ENCODE measurements at regions not wholly inside any gene's neighbourhood (a gene's known extent, or its start where the extent isn't known, plus 50 kb on each side); places are given as distances from the start of the nearest gene placed in this dataset.
A peak's percentile ranks its signal among the peaks of the same experiment; 100 is the strongest.
"Not testable (repeated sequence)": the region's sequence is repeated elsewhere in the genome, so short reads cannot be mapped to it uniquely, and the experiment has no call there.

GRCh38 chr21:35201799-35202198 is 152.7 kb upstream of the RUNX1 start:
- DNase-seq (ENCODE audit: low spot score), result no peak

DNA sequence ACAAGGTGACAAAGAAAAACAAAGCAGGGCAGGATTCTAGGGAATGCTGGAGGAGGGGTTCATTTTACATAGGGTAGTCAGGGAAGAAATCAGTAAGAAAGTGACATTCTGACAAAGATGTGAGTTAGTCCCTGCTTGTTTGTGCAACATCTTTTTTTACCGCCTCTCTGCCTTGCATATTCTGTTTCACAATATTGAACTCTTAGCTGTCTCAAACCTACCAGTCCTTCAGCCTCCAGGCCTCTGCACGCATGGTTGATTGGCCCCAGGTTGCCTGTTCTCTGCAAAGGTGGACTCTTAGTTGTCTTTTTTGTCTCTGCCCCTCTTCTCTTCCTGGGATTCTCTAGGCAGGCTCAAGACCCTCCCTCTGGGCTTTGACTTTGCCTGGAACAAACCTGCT is 152.2 kb upstream of the RUNX1 start:
- no peak for DNase-seq (ENCODE audit: low spot score)

- no peak for DNase-seq (ENCODE audit: low spot score)
Observed at GRCh38 chr21:35199733-35200015, 150.6 kb upstream of the RUNX1 start.

DNA sequence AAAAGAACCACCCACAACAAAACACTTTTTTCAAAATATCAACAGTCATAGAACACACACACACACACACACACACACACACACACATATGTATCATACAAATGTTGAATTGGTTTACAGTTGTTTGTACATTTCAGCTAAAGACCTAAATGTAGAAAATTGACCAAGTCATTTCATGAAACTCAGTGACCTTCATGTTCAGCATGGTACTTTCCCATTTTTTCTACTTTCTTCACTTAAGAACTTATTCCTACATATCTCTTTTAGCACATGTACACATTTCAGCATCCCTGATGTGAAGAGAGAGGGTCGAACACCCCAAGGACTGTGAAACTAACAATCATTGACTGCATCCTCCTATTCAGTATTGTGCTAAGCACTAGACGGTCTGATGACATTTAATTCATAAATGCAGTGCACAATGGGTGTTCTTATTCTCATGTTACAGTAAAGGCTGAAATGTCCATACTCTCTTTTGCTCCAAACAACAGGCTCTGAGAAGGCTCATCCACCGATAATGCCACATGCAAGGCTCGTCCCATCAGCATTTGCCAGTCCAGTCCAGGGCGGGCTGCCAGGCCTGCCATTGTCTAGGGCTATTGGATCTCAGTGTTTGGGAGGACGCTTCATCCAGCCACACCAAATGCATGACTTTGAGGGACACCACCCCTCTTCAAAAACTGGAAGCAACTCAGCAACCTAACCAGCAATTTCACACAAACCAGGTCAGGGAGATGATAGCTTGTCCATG is 150.1 kb upstream of the RUNX1 start:
- DNase-seq (ENCODE audit: low spot score), result no peak

- DNase-seq (ENCODE audit: low spot score), result no peak
Observed at GRCh38 chr21:35198565-35198964, 149.5 kb upstream of the RUNX1 start.

DNA sequence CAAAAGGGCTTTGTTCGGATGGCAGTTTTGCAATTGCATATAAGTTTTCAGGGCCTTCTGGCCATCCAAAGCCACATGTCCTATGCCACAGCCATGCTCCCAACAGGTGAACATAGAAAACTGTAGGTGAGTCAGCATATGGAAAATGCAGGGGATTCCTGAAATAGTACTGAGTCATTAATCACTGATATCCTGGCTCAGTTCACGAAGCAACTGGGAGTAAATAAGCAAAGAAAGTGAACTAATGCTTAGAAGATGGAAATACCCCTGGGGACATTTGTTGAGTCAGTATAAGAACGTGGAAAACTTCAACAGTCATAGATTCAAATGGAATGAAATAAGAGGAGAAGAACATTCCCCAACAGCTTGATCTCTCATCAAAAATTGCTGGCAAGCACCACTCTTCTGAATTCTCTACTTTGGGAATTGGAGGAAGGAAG is 148.9 kb upstream of the RUNX1 start:
- no peak for DNase-seq (ENCODE audit: low spot score)

GRCh38 chr21:35197191-35197590 is 148.1 kb upstream of the RUNX1 start:
- DNase-seq (ENCODE audit: low spot score), result no peak

DNA sequence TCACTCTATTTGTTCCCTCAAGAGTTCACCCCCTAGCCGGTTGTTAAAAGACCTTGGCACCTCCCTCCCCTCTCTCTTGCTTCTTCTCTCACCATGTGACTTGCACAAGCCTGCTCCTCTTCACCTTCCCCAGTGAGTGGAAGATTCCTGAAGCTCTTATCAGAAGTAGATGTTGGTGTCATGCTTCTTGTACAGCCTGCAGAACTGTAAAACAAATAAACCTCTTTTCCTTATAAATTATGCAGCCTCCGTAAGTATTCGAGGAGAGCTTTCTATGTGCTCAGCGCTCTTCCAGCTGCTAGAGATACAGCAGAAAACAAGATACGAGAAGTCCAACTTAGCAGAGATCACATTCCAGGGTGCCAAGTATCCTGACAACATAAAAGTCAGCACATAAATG is 147.0 kb upstream of the RUNX1 start:
- no peak for DNase-seq (ENCODE audit: low spot score)

- no peak for DNase-seq (ENCODE audit: low spot score)
Observed at GRCh38 chr21:35195232-35195631, 146.1 kb upstream of the RUNX1 start.

DNA sequence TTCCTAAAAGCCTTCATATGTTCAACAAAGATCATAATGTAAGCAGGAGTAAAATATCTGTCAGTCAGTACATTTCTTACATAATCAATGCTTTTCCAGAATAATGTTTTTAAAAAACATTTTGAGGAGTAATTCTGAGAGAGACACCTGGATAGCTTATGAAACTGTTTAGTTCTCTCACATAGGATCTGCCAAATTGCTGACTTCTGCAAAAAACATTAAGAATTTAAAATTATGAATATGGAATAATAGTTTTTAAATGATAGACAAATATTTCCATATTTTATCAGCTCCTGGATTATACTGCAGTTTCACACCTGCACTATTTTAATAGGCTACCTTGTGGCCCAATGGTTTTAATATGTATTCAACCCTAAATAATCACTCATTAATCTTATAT is 142.7 kb upstream of the RUNX1 start:
- DNase-seq (ENCODE audit: low spot score), result no peak

DNA sequence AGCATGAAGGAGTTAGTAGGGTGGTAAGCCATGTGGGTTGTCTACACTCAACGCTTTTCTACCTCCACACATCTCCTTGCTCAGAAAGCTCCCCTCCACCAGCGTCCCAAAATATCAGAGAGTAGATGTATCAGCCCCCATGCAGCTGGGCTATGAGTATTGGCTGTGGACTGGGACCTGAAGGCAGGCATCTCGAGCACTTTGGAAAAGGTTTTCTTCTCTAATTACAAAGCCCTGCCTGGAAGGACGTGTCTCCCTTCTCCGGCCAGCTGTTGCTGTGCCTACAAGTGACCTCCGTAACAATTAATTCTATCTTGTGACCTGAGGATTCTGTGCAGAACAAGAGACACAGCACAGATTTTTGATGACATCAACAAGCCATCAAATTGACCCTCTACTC is 142.0 kb upstream of the RUNX1 start:
- no peak for DNase-seq (ENCODE audit: low spot score)

DNA sequence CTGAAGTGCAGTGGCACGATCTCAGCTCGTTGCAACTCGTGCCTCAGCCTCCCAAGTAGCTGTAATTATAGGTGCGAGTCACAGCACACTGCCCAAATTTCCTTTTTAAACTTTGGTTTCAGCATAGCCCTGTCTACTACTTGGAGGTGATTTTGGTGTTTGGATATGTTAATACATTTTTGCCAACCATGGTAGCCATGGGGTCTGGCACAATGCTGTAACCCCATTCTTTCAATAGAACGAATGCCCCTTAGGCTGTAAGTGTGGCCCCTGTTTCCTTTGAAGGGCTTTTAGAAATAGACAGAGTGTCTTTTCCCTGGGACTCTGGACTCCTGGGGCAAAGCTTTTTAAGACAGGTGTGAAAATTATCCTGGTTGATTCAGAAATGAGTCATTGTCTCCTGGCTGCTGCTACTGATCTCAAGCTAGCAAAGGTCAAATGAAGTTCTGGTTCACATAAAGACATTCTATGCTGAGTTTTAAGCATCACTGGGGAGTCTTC is 141.1 kb upstream of the RUNX1 start:
- no peak for DNase-seq (ENCODE audit: low spot score)

DNA sequence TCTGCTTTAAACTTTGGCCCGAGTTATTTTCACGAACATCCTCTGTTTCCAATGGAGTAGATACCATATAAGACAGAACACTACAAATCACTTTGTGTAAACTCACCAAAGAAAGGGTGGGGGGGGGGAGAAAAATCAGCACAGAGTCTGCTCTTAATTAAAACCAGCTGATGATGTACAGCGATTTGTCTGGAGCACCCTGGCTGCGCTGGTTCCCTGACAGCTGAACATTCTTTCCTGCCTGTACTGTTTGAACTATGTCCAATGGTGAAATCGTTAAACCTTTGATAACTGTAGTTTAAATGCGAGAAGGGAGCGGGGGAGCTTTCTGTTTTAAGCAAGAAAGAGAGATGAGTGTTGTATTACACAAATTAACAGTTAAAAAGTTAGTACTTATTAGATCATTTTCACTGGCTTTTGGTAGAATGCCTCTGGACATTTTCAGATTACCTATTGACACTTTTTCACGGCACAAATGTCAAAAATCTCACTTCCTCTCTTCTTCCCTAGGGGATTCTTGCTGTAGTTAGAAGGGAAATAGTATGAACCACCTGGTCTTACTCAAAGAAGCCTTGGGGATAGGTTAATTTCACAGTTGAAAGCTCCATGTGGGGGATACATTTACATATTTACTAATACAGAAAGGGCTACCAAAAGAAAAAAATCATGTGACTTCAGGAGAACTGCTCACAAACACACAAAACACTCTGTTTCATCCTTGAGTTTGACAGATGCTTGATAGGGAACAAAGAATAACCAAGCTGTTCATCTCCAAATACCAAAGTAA is 140.2 kb upstream of the RUNX1 start:
- DNase-seq (ENCODE audit: low spot score), result peak; percentile 71

DNA sequence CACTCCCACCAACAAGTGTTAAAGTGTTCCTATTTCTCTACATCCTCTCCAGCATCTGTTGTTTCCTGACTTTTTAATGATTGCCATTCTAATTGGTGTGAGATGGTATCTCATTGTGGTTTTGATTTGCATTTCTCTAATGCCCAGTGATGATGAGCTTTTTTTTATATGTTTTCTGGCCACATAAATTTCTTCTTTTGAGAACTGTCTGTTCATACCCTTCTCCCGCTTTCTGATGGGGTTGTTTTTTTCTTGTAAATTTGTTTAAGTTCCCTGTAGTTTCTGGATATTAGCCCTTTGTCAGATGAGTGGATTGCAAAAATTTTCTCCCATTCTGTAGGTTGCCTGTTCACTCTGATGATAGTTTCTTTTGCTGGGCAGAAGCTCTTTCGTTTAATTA is 134.3 kb upstream of the RUNX1 start:
- not testable (repeated sequence) for DNase-seq (ENCODE audit: low spot score)

DNA sequence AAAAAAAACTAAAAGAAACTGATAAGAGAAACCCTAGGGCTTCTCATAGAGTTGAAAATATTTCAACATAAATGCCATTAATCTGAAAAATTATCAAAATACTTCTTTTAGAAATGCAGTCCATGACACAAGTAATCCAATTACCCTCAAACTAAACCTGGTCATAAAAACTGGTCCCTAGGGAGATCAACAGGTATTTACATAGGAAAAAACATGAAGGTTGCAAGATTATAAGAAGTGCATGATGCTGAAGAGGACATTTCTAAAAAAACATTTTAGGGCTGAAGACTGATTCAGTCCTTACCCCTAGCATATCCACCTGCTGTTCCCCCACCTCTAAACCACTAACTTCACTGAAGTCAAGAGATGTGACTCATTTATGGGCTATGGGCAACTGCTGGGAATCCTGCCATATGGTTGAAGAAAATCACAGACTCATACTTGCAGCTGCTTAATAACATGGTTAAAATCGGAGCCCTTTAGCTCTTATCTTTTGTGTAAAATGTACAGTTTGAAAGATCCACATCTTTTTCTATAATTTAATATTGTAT is 131.0 kb upstream of the RUNX1 start:
- peak; percentile 33 for DNase-seq (ENCODE audit: low spot score)

- peak; percentile 26 for DNase-seq (ENCODE audit: low spot score)
Observed at GRCh38 chr21:35178827-35179226, 129.7 kb upstream of the RUNX1 start.

DNA sequence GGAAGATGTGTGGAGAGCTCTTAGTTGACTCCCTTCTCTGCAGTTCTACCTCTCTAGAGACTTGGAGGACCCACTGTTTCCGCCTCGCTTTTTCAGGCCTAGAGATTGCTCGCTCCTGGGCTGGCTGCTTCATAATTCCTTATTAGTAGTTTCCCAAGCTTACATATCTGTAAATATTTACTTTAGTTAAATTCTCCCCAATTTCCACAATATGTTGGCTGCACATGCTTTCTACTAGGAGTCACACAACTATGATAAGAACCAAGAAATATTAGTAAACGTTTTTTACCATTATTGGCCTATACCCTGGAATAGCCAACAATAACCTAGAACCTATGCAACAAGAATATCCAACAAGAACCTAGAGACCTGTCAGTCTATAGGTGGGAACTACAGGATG is 129.0 kb upstream of the RUNX1 start:
- DNase-seq (ENCODE audit: low spot score), result no peak

DNA sequence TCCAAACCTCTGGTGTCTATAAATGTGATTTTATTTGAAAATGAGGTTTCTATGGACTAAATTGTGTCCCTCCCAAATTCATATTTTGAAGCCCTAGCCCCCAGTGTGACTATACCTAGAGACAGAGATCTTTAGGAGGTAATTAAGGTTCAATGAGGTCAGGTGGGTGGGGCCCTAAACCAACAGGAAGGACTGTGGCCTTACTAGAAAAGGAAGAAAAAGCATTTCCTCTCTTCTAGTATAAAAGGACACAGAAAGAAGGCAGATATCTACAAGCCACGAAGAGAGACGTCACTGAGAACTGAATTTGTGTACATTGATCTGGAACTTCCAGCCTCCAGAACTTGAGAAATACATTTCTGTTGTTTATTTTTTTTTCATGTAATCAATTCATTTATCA is 123.1 kb upstream of the RUNX1 start:
- DNase-seq (ENCODE audit: low spot score), result no peak

DNA sequence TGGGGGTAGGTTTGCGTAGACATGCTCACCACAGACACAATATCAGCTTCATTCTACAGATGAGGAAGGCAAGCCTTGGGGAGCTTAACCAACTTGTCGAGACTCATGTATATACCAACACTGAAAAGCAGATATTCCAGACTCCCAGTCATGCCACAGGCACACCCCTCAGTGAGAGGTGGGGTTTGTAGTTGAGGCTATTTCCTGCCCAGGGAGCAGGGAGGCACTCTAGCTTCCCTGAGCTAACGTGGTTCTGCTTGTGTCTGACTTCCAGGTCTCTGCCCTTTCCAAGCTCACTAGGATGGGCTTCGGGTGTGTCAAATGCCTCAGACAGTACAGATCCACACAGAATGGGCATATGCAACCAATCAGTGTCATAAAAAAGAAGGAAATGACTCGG is 122.3 kb upstream of the RUNX1 start:
- no peak for DNase-seq (ENCODE audit: low spot score)

GRCh38 chr21:35170818-35171217 is 121.7 kb upstream of the RUNX1 start:
- no peak for DNase-seq (ENCODE audit: low spot score)

DNA sequence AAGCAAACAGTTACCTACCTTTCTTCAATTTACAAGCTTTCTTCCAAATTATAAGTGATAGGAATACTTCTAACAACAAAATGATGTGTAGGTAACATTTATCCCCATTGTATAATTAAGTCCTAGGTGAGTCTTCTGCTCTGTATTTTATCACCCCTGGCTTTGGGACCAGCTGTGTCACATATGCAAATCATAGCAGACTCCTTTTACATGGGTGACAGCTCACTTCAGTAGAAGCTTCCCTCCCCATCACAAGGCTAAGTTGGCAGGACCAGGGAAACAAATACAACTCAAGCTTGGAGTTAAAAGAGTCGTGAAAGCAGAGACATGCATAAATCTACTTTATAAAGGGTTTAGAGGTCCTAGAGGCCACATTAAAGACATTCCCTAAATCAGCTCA is 121.1 kb upstream of the RUNX1 start:
- DNase-seq (ENCODE audit: low spot score), result no peak

DNA sequence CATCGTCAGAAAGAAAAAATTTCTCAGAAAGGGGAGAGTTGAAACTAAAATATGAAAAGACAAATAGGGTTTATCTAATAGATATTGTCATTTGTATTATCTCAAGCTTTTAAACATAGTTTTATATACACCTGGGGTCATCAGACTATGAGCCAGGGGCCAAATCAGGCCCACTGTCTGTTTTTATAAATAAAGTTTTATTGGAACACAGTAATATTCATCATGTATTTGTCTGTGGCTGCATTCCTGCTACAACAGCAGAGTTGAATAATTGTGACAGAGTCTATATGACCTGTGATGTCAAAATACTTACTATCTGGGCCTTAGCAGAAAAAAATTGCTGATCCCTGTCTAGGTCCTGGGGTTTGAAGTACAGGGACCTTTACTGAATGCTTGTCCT is 120.5 kb upstream of the RUNX1 start:
- DNase-seq (ENCODE audit: low spot score), result no peak

DNA sequence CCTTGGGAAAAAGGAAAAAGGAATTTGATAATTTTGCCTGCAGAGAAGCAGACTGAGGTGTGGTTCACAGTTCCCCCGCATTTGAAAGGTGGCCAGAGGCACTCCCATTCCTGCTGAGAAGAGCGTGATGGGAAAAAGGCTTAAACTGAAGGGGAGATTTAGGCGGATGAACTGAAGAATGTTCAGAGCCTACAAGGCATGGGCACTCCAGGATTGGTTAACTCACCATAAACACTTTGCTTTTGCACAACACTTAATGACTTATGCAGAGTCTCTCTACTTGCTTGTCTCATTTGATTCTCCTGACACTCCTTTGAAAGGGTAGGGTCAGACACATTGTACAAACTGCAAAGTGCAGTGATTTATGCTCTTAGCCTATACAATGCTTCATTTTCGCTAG is 119.6 kb upstream of the RUNX1 start:
- DNase-seq (ENCODE audit: low spot score), result no peak

Data from AG08396 (cell line).